RWPE1 (cell line): ENCODE measurements at regions not wholly inside any gene's neighbourhood (a gene's known extent, or its start where the extent isn't known, plus 50 kb on each side); places are given as distances from the start of the nearest gene placed in this dataset.

Experiments
- CTCF ChIA-PET: fragments of 350-600 bp; sonication (Branson Sonifier 250); formaldehyde crosslinking; extraction: SDS; loops from one replicate; lab custom pipeline; 2021; lab: Yijun Ruan, JAX
- POLR2A ChIA-PET: fragments of 400-600 bp; formaldehyde crosslinking; extraction: SDS; loops from one replicate; lab custom pipeline; 2020; ENCODE audit warnings: antibody characterized with exemption; ENCODE audit not compliant: low non-redundant PET; lab: Yijun Ruan, JAX
- DNase-seq: peaks from one replicate; pipeline ENCODE4 v3.0.0; 2012; ENCODE audit warnings: low spot score
- H3K27ac ChIP-seq: fragments of 450-650 bp; 2 replicates; pipeline ENCODE4 v1.5.1; 2017
- CTCF ChIP-seq: fragments of 450-650 bp; conservative IDR thresholded peaks from 2 replicates; pipeline ENCODE4 v1.5.1; 2017; ENCODE audit warnings: low read depth, mild to moderate bottlenecking

DNA sequence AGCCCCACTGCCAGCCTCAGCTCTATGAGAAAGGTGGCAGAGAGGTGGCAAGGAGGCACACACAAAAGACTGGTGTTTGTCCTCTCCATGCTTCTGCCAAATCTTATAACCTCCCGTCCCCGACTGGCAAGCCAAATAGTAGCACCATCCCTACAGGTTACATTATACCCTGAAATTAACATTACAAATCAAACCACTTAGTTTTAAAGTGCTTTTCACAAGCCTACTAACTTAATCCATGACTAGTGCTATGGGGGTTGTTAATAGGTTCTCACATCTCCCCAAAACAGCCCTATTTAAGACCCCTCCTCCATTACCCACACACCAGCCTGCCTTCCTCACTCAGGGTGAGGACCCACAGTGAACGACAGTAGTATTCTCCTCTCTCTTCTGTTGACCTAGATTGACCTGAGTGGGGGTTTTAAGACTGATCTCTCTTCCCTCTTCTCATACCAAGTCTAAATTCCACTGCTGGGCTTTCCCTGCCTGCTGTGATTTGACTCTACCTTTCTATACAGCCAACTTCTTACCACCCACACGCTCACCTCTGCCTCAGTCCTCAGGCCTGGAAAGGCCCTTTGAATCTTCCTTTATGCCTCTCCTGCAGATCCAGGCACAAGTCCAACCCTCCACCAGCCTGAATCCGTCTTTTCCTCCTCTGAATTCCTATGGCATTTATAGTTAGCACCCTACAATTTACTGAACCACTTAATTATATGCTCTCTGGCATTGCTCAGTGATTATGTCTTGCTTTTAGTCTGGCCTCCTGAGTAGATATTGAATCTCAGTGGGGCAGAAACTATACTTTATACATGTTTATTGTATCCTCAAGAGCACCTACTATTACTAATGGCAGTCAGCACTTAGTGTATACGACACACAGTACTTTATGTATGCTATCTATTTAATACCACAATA is 116.1 kb downstream of the TMEM174 start:
- no peak overlapping the region for H3K27ac ChIP-seq
- no peak for TF ChIP-seq CTCF
- POLR2A ChIA-PET, result no interaction called here
- CTCF ChIA-PET, result interaction anchor here (0.8 to 1.5 kb wide), 2 partner anchors 10 to 71 kb away, joined by 3 to 7 read pairs; no protein-coding TSS in a partner anchor
- DNase-seq, result no peak

DNA sequence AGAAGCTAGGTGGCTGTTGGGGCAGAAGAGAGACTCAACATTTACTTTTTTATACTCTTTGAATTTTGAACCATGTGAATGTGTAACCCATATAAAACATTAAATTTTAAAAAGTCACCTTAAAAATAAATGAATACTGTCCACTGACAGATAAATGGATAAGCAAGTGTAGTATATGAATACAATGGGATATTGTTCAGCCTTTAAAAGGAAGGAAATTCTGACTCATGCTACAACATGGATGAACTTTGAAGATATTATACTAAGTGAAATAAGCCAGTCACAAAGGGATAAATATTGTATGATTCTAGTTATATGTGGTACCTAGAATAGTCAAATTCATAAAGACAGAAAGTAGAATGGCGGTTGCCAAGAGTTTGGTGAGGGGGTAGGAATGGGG is 113.9 kb downstream of the TMEM174 start:
- no peak overlapping the region for H3K27ac ChIP-seq
- no peak for TF ChIP-seq CTCF
- POLR2A ChIA-PET, result no interaction called here
- DNase-seq, result no peak
- CTCF ChIA-PET, result no interaction called here

DNA sequence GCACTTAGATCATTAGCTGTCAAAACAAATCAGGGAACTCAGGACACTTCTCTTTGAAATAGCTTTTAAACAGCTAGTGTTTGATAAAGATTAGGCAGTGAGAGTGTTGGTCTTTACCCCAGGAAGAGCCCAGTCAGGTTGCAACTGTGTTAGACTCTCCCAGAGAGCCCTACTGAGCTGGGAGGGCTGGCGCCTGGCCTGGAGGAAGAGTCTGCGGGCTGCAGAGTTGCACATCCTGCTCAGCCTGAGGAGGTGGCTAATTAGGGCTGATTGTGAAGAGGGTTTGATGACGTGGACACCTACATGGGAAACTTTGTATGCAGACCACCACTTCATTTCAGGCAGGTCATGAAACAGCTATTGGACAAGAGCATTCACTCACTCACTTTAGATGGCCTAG is 112.0 kb downstream of the TMEM174 start:
- H3K27ac ChIP-seq, result no peak overlapping the region
- TF ChIP-seq CTCF, result no peak
- DNase-seq, result no peak
- CTCF ChIA-PET, result interaction anchor here (0.7 to 1.2 kb wide), 4 partner anchors 11 to 71 kb away, joined by 3 to 4 read pairs (median 3); no protein-coding TSS in a partner anchor
- POLR2A ChIA-PET, result no interaction called here

DNA sequence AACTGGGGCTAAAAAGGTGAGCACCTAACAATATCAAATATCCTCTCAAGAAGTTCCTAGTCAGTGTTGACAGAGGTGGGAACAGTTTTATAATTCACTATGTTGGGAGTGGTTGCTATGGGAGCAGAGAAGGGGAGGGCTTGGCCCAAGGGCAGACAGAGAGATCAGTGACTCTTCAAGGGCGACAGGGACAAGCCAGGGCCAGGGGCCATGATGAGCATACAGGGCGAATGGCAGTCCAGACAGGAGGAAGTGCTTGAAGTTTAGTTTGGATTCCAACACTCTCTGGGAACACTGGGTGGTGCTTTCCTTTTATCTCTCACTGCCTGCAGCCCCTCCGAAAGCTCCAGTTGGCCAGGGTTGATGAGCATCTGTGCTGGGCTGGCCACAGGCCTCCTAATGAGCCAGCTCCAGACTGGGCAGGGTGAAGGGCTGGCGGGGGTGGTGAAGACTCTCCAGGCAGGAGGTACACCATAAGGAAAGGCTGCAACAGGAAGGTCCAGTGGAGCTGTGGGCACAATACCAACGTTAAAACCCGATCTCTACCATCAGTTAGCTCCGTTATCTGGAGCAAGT is 111.3 kb downstream of the TMEM174 start:
- no peak for DNase-seq
- CTCF ChIA-PET, result interaction anchor here (0.7 to 1.2 kb wide), 5 partner anchors 11 to 70 kb away, joined by 3 to 4 read pairs (median 3); no protein-coding TSS in a partner anchor
- no peak overlapping the region for H3K27ac ChIP-seq
- TF ChIP-seq CTCF, result no peak
- POLR2A ChIA-PET, result no interaction called here

- no peak for DNase-seq
- no peak overlapping the region for H3K27ac ChIP-seq
- TF ChIP-seq CTCF, result no peak
- CTCF ChIA-PET, result interaction anchor here (0.6 kb wide), 1 partner anchor 102 kb away, joined by 4 read pairs; no protein-coding TSS in a partner anchor
- POLR2A ChIA-PET, result no interaction called here
These were observed 109.9 kb downstream of the TMEM174 start for GRCh38 chr5:73282923-73283322.

- CTCF ChIA-PET, result no interaction called here
- TF ChIP-seq CTCF, result no peak
- DNase-seq, result no peak
- H3K27ac ChIP-seq, result no peak overlapping the region
- POLR2A ChIA-PET, result no interaction called here
These were observed 109.4 kb downstream of the TMEM174 start for GRCh38 chr5:73282383-73282782.
